Neural cell (in vitro differentiated cells): ENCODE measurements at regions not wholly inside any gene's neighbourhood (a gene's known extent, or its start where the extent isn't known, plus 50 kb on each side); places are given as distances from the start of the nearest gene placed in this dataset.

Experiments
- EZH2 ChIP-seq: fragments of 200-600, 300-800 bp; shearing (Covaris generic), sonication (generic); IDR thresholded peaks from 2 replicates; pipeline ENCODE4 v1.6.1; 2014; ENCODE audit warnings: antibody characterized with exemption, low read length, borderline replicate concordance, mild to moderate bottlenecking; ENCODE audit not compliant: insufficient read depth, poor library complexity, severe bottlenecking
- POLR2AphosphoS5 ChIP-seq: IDR thresholded peaks from 2 replicates; pipeline ENCODE4 v1.6.1; 2012
- TF ChIP-seq, protein P1 (sequence below): fragments of 450-650 bp; IDR thresholded peaks from 2 replicates; pipeline ENCODE4 v1.5.1; 2014; ENCODE audit warnings: antibody characterized with exemption, mild to moderate bottlenecking, moderate library complexity; ENCODE audit not compliant: poor library complexity, severe bottlenecking
- TF ChIP-seq, protein P2 (sequence below): IDR thresholded peaks from 2 replicates; pipeline ENCODE4 v1.6.1; 2012; ENCODE audit warnings: borderline replicate concordance

DNA sequence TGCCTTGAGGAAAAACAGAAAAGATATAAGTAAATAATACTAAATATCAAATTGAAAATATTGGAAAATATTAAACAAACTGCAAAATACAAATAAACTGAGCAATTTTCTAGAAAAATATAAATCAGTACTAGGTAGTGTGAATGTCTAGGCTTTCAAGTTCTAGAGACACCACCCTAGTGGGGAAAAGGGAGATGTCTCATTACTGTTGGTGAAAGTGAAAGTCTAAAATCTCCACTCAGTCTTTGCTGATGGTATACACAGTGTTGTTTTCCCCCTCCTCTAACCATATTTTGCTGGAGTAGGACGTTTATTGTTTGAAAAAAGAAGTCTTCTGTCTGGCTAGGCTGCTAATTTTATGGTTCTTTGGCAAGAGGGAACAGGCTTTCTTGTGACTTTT lies 1368.9 kb downstream of the OTOL1 start:
- TF ChIP-seq, protein P1, sequence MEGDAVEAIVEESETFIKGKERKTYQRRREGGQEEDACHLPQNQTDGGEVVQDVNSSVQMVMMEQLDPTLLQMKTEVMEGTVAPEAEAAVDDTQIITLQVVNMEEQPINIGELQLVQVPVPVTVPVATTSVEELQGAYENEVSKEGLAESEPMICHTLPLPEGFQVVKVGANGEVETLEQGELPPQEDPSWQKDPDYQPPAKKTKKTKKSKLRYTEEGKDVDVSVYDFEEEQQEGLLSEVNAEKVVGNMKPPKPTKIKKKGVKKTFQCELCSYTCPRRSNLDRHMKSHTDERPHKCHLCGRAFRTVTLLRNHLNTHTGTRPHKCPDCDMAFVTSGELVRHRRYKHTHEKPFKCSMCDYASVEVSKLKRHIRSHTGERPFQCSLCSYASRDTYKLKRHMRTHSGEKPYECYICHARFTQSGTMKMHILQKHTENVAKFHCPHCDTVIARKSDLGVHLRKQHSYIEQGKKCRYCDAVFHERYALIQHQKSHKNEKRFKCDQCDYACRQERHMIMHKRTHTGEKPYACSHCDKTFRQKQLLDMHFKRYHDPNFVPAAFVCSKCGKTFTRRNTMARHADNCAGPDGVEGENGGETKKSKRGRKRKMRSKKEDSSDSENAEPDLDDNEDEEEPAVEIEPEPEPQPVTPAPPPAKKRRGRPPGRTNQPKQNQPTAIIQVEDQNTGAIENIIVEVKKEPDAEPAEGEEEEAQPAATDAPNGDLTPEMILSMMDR, result no peak
- TF ChIP-seq POLR2AphosphoS5 (no peak), EZH2 (no peak)
- TF ChIP-seq, protein P2, sequence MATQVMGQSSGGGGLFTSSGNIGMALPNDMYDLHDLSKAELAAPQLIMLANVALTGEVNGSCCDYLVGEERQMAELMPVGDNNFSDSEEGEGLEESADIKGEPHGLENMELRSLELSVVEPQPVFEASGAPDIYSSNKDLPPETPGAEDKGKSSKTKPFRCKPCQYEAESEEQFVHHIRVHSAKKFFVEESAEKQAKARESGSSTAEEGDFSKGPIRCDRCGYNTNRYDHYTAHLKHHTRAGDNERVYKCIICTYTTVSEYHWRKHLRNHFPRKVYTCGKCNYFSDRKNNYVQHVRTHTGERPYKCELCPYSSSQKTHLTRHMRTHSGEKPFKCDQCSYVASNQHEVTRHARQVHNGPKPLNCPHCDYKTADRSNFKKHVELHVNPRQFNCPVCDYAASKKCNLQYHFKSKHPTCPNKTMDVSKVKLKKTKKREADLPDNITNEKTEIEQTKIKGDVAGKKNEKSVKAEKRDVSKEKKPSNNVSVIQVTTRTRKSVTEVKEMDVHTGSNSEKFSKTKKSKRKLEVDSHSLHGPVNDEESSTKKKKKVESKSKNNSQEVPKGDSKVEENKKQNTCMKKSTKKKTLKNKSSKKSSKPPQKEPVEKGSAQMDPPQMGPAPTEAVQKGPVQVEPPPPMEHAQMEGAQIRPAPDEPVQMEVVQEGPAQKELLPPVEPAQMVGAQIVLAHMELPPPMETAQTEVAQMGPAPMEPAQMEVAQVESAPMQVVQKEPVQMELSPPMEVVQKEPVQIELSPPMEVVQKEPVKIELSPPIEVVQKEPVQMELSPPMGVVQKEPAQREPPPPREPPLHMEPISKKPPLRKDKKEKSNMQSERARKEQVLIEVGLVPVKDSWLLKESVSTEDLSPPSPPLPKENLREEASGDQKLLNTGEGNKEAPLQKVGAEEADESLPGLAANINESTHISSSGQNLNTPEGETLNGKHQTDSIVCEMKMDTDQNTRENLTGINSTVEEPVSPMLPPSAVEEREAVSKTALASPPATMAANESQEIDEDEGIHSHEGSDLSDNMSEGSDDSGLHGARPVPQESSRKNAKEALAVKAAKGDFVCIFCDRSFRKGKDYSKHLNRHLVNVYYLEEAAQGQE, result no peak
